Thyroid gland (tissue), 4 donors: ENCODE measurements at regions not wholly inside any gene's neighbourhood (a gene's known extent, or its start where the extent isn't known, plus 50 kb on each side); places are given as distances from the start of the nearest gene placed in this dataset.

ENCODE experiments used
- DNase-seq, 2 donors: peaks; one replicate each; pipeline ENCODE4 v3.0.0-alpha.2; 2019
- H3K27ac ChIP-seq, 3 donors: fragments of 200-600 bp; sonication (generic); 1 replicate in 2 of 3; 2 replicates in 1 of 3; pipeline ENCODE4 v1.5.1; 2016 to 2019; ENCODE audit warnings: mild to moderate bottlenecking in 1 of 3, moderate library complexity in 1 of 3
- H3K27me3 ChIP-seq: fragments of 200-600 bp; sonication (generic); one replicate; pipeline ENCODE4 v1.5.1; 2019
- H3K36me3 ChIP-seq, 2 donors: fragments of 200-600 bp; sonication (generic); one replicate each; pipeline ENCODE4 v1.5.1; 2016 to 2019
- H3K4me1 ChIP-seq, 2 donors: fragments of 200-600 bp; sonication (generic); one replicate each; pipeline ENCODE4 v1.5.1; 2017 to 2019
- H3K4me3 ChIP-seq, 3 donors: fragments of 200-600 bp; sonication (generic); replicated peaks in 1 of 3; 1 replicate in 2 of 3; 2 replicates in 1 of 3; pipeline ENCODE4 v1.5.1; 2016; ENCODE audit warnings: mild to moderate bottlenecking in 1 of 3
- H3K9me3 ChIP-seq: fragments of 200-600 bp; sonication (generic); one replicate; pipeline ENCODE4 v1.5.1; 2017
- POLR2A ChIP-seq, 2 donors: fragments of 450-650 bp; IDR thresholded peaks; one replicate each; pipeline ENCODE4 v1.6.1; 2017; ENCODE audit warnings: antibody characterized with exemption in 2 of 2, mild to moderate bottlenecking in 2 of 2, moderate library complexity in 1 of 2
- WGBS, 2 donors: methylation state at CpG; one replicate each; pipeline ENCODE4 v1.1.5; 2017; 5-methylcytosine and 5-hydroxymethylcytosine counted together
- intact Hi-C: fragments of 100-400 bp; cut with DNase I; formaldehyde crosslinking; loops from one replicate; pipeline ENCODE4 v1.15.1; 2023
- TF ChIP-seq, protein P1 (sequence below), 6 experiments: fragments of 200-600 bp in 3 of 6; fragments of 450-650 bp in 3 of 6; sonication (generic) in 3 of 6; IDR thresholded peaks; one replicate each; pipeline ENCODE4 v1.5.1; 2016 to 2019; ENCODE audit warnings: antibody characterized with exemption in 6 of 6, mild to moderate bottlenecking in 2 of 6, inconsistent platforms in 1 of 6, moderate library complexity in 1 of 6

DNA sequence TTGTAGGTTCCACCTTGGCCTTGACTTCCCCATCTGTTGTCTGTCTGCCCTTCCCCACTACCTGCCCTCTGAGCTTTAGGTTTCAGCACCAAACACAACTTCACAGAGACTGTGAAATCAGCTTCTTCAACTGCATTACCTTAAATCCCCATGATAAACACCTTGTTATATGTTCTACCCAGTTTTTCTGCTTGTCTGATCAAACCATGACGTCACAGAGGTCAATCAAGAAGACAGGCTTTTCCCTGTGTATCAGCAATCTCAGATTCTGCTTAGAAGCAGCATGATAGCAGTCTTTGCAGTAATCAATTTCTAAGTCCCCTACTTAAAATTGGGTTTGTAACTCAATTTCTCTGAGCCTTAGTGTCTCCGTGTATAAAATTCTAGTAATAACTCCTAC lies 175.0 kb downstream of the PLK2 start:
- WGBS, 2 donors: 82 to 90% methylated on average over 2 of the region's 2 CpGs
- Histone ChIP-seq H3K36me3 (no peaks in the 10 kb centered on the region), H3K9me3 (no peaks in the 10 kb centered on the region), H3K27me3 (no peaks in the 10 kb centered on the region), H3K4me1 (no peaks in the 10 kb centered on the region), H3K27ac (no peak overlapping the region), H3K4me3 (no peak overlapping the region)
- DNase-seq: no peak
- TF ChIP-seq, protein P1, sequence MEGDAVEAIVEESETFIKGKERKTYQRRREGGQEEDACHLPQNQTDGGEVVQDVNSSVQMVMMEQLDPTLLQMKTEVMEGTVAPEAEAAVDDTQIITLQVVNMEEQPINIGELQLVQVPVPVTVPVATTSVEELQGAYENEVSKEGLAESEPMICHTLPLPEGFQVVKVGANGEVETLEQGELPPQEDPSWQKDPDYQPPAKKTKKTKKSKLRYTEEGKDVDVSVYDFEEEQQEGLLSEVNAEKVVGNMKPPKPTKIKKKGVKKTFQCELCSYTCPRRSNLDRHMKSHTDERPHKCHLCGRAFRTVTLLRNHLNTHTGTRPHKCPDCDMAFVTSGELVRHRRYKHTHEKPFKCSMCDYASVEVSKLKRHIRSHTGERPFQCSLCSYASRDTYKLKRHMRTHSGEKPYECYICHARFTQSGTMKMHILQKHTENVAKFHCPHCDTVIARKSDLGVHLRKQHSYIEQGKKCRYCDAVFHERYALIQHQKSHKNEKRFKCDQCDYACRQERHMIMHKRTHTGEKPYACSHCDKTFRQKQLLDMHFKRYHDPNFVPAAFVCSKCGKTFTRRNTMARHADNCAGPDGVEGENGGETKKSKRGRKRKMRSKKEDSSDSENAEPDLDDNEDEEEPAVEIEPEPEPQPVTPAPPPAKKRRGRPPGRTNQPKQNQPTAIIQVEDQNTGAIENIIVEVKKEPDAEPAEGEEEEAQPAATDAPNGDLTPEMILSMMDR (IDR thresholded peaks at IDR 0.05): no peak
- no peak for TF ChIP-seq POLR2A (IDR thresholded peaks at IDR 0.05)
- intact Hi-C loops: no loop called here

DNA sequence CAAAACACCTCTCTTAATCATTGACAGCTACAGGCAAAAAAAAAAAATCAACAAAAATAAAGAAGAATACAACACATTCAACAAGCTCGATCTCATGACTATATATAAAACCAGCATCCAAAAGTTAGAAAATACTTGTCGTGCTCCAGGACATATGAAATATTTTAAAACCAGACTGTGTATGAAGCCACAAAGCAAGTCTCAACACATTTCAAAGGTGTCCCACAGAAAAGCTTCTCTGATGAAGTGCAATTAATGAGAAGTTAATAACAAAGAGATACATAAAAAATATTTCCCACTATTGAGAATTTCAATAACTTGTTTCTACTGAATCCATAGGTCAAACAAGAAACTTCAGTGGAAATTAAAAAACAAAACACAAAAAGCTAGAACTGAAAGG lies 178.7 kb downstream of the PLK2 start:
- no peak for TF ChIP-seq POLR2A (IDR thresholded peaks at IDR 0.05)
- TF ChIP-seq, protein P1 (IDR thresholded peaks at IDR 0.05): no peak
- Histone ChIP-seq H3K9me3 (no peaks in the 10 kb centered on the region), H3K27ac (no peak overlapping the region), H3K4me3 (no peak overlapping the region), H3K36me3 (no peaks in the 10 kb centered on the region), H3K27me3 (no peaks in the 10 kb centered on the region), H3K4me1 (no peaks in the 10 kb centered on the region)
- DNase-seq: no peak
- intact Hi-C loops: no loop called here
- WGBS, 2 donors: 90 to 91% methylated on average over 2 of the region's 2 CpGs

DNA sequence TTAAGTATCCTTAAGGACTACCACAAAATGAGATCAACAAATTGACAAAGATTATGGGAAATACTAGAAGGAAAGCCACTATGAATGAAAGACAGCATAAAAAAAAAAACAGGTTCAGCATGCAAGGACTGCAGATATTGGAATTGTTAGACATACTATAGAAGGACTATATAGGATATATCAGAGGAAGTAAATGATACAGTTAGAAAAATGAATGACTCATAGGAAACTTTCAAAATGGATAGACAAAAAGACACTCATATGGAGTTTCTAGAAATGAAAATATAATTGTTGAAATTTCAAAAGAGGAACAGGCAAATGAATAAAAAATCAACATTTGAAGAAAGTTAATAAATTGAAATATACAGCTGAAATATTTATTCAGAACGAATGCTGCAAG lies 180.6 kb downstream of the PLK2 start:
- no peaks in the 10 kb centered on the region for H3K27me3 ChIP-seq
- TF ChIP-seq, protein P1 (IDR thresholded peaks at IDR 0.05): no peak
- no peak for TF ChIP-seq POLR2A (IDR thresholded peaks at IDR 0.05)
- WGBS, 2 donors: 92 to 97% methylated on average over 1 of the region's 1 CpG
- no peak for DNase-seq
- intact Hi-C loops: no loop called here
- H3K9me3 ChIP-seq: no peaks in the 10 kb centered on the region
- no peaks in the 10 kb centered on the region for H3K4me1 ChIP-seq
- no peaks in the 10 kb centered on the region for H3K36me3 ChIP-seq
- no peak overlapping the region for H3K27ac ChIP-seq
- H3K4me3 ChIP-seq: no peak overlapping the region

DNA sequence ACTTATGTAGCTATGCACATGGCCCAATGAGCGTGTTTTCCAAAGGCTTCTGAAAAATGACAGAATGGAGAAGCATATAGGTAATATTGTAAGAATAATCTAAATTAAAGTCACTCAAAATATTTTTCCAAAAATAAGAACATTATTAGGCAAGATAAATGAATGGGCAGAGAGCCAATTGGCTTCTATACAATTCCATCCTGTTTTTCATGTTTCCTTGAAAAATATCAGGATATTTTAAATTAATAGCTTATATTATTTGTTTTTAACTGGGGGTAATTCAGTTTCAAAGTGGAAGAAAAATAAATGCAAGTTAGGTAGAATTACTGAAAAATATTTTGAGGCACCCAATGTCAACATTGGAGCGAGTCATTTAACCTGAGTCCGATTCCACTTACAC lies 183.5 kb downstream of the PLK2 start:
- intact Hi-C loops: no loop called here
- 95 to 96% methylated on average over 3 of the region's 3 CpGs for WGBS, 2 donors
- Histone ChIP-seq H3K9me3 (no peaks in the 10 kb centered on the region), H3K4me3 (no peak overlapping the region), H3K36me3 (no peaks in the 10 kb centered on the region), H3K27ac (no peak overlapping the region), H3K4me1 (no peaks in the 10 kb centered on the region), H3K27me3 (no peaks in the 10 kb centered on the region)
- DNase-seq: no peak
- TF ChIP-seq, protein P1 (IDR thresholded peaks at IDR 0.05): no peak
- no peak for TF ChIP-seq POLR2A (IDR thresholded peaks at IDR 0.05)

DNA sequence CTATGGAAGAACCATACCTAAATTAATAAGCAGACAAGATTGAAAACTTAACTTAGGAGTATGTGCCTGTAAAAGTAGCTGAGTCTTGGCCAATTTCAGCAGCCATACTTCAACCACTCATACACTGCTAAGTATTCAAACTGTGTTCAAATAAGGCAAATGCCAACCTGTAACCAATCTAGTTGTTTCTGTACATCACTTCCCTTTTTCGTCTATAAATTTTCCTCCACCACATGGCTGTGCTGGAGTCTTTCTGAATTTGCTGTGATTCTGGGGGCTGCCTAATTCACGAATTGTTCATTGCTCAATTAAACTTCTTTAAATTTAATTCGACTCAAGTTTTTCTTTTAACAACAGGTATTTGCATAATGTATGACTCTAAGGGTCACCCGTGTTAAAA lies 184.4 kb downstream of the PLK2 start:
- Histone ChIP-seq H3K9me3 (no peaks in the 10 kb centered on the region), H3K4me1 (no peaks in the 10 kb centered on the region), H3K4me3 (no peak overlapping the region), H3K27ac (no peak overlapping the region), H3K27me3 (no peaks in the 10 kb centered on the region), H3K36me3 (no peaks in the 10 kb centered on the region)
- TF ChIP-seq, protein P1 (IDR thresholded peaks at IDR 0.05): no peak
- no peak for TF ChIP-seq POLR2A (IDR thresholded peaks at IDR 0.05)
- 83 to 86% methylated on average over 4 of the region's 4 CpGs for WGBS, 2 donors
- intact Hi-C loops: no loop called here
- DNase-seq: no peak
